Non-pigmented ciliary epithelial cell (primary cell): ENCODE measurements at regions not wholly inside any gene's neighbourhood (a gene's known extent, or its start where the extent isn't known, plus 50 kb on each side); places are given as distances from the start of the nearest gene placed in this dataset.
"Not testable (repeated sequence)": the region's sequence is repeated elsewhere in the genome, so short reads cannot be mapped to it uniquely, and the experiment has no call there.

Experiments used
- DNase-seq: peaks from one replicate; pipeline ENCODE4 v3.0.0-alpha.2; 2010; ENCODE audit warnings: low read depth

DNA sequence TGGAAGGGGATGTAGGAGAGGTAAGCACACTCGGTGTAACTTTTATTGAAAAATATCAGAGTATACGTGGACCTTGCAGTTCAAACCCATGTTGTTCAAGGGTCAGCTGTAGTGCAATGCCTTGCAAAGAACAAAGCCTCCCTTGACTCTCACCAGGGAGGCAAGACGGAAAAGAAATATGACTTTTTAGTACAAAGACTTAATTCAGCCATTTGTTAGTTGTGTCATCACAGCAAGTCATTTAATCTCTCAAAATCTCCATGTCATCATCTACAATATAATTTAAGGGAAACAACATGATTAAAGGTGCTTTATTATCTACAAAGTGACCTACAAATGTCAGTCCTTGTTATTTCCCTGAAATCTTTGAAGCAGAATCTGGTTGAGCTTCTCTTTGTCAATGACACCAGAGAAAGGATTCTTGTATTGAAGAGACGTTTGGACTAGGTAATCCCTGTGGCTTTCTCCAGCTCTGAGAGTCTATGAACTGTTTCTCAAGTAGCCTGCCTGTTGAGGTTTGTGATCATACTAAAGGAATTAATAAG lies 502.8 kb downstream of the REEP3 start:
- DNase-seq: no peak

- DNase-seq: no peak
Observed at GRCh38 chr10:64033711-64034110, 512.5 kb downstream of the REEP3 start.

DNA sequence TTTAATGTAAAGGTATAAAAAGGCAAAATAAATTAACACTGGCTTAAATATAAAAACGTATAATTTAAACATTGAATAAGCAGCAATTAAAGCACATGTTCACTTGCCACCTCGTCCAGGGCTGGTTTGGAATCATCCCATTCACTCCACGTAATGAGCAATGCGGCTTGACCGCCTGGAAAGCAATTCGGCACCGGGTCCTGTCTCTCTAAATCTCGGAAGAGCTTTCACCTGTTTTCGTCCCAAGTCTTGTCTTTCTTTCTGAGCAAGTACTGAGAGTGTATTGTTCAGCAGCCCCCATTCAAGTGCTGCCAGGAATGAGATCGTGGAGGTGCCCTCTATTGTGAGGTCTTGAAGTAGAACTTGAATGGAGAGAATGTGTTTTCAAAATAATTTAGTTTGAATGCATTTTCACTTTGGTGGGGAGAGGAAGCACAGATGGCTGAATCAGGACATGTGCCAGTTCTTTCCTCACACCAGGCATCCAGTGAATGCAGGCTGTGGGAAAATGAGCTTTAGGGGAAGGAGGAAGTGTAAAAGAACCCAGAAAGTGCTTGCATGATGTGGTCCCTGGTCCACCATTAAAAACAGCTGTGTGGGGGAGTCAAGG lies 515.2 kb downstream of the REEP3 start:
- no peak for DNase-seq

DNA sequence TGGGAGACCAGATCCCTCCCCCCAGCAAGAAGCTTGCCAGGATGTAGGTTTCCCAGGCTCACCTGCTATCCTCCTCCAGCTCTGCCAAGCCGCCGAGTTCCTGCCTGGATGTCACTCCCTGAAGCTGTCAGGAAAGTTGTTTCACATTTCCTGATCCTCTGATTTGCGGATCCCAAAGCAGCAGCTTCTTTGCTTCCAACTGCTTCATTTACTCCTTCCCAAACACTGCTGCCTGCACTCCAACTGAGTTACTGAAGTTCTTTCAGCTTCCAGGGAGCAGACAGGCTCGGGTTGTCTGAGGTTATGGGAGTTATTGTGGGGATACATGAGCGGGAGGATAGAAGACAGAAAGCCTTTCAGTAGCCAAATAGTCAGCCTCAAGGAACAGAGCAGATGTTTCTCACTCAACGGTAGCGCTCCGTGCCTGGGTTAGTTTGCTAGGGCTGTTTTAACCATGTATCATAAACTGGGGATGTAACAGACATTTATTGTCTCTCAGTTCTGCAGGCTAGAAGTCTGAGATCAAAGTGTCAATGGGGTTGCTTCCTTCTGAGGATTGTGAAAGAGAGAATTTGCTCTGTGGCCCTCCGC lies 516.0 kb downstream of the REEP3 start:
- DNase-seq: no peak

GRCh38 chr10:64038107-64038506 lies 516.9 kb downstream of the REEP3 start:
- DNase-seq: no peak

GRCh38 chr10:64039198-64039597 lies 518.0 kb downstream of the REEP3 start:
- no peak for DNase-seq

DNA sequence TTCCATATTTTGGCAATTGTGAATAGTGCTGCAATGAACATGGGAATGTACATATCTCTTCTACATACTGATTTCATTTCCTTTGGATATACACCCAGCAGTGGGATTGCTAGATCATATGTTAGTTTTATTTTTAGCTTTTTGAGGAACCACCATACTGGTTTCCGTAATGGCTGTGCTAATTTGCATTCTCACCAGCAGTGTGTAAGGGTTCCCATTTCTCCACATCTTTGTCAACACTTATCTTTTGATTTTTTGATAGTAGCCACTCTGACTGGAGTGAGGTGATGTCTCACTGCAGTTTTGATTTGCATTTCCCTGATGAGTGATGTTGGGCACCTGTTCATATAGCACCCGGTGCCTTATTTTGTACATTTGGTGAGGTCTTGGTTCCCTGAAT lies 519.6 kb downstream of the REEP3 start:
- DNase-seq: no peak

GRCh38 chr10:64041185-64041988 lies 520.2 kb downstream of the REEP3 start:
- peak; percentile 41 for DNase-seq

DNA sequence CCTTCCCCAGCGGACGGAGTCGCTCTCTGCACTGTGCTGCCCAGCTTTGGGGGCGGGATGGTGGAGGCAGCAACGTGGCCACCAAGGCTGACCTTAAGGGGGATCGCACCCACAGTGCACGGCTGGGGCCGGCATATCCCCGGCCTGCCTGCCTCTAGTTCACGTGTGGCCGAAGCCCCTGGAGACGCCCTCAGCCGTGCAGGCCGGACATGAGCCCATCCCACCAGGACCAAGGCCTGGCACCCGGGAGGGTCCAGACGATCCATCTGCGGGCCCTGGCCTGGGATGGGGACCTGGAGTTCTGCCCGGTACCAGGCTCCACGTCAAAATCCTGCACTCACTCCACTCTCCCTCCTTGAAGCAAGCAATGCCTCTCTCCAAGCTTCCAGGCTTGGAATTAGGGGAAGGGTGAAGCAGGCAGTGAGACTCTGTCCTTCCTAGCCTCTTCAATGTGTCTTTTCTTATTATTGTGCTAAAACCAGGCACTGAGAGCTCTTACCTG lies 520.8 kb downstream of the REEP3 start:
- DNase-seq: no peak

DNA sequence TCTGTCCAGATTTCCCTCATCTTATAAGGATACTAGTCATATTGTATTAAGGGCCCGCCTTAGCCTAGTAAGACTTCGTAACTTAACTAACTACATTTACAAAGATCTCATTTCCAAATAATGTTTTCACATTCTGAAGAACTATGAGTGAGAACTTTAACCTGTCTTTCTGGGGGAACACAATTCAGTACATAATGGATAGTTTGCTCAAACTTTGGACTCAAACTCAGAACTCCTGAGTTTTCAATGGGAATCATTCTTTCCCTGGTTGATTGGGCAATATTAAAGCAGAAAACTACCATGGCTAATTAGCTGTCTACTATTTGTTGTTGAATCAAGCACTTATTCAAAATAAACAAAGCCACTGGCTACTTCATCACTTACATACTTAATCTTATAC lies 522.9 kb downstream of the REEP3 start:
- DNase-seq: no peak

DNA sequence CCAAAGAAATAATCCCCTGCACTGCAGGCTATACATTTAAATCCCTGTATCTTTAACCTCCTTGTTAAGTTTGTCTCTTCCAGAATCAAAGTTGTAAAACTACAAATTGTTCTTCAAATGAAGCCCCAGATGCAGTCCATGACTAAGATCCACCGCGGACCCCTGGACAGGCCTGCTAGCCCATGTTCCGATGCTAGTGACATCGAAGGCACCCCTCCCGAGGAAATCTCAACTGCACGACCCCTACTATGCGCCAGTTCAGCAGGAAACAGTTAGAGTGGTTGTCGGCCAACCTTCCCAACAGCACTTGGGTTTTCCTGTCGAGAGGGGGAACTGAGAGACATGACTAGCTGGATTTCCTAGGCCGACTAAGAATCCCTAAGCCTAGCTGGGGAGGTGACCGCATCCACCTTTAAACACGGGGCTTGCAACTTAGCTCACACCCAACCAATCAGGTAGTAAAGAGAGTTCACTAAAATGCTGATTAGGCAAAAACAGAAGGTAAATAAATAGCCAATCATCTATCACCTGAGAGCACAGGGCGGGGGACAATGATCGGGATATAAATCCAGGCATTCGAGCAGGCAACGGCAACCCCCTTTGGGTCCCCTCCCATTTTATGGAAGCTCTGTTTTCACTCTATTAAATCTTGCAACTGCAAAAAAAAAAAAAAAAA lies 523.9 kb downstream of the REEP3 start:
- not testable (repeated sequence) for DNase-seq

DNA sequence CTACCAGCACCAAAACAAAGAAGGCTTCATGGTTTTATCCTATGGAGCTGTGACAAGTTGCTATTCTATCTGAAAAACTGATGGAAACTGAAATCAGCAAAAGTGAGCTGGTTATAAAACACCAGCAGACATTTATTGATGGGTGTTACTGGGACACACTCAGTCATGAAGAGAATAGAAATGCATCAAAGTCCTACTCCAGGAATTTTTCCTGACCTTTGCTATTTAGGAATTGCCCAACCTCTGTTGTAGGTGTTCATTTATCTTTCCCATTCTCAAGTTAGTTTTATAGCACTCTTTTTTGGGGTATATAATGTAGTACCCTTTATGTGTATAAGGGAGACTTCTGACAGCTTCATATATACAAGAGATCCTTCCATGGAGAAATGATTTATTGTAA lies 533.2 kb downstream of the REEP3 start:
- DNase-seq: no peak

DNA sequence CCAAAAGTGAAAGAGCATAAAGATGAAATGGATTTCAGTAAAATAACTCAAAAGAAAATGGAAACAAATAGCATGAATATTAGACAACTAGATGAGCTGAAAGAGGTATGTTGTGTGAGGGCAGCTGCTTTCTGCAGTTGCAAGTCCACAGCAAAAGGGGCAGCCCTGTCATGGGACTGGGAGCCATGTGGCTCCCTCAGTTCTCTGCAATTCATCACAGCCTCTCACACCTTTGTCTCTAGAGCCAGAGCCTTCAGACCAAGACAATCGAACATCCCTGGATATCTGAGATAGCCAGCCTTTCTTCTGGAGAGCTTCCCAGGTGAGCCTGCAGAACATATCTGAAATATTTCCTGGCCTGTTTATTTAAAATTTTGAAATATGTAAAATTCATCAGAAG lies 538.7 kb downstream of the REEP3 start:
- no peak for DNase-seq

- DNase-seq: no peak
Observed at GRCh38 chr10:64060389-64060788, 539.2 kb downstream of the REEP3 start.

DNA sequence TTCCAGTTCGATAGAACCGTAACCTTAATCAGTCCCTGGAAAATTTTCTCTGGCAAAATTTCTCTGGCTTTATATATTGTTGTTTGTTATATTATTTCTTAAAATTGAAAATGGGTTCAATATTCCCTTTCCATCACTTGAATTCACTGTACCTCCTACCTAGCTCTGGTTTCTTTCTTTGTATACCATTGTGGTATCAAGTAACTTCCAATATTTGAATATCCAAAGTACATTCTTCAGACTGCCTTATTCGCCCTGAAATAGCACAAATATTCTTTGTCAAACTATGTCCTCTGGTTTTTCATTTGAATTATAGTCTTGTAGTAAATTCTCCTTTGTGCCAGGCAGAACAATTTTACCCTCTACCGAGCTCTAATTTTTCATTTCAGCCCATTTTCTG lies 541.6 kb downstream of the REEP3 start:
- no peak for DNase-seq

DNA sequence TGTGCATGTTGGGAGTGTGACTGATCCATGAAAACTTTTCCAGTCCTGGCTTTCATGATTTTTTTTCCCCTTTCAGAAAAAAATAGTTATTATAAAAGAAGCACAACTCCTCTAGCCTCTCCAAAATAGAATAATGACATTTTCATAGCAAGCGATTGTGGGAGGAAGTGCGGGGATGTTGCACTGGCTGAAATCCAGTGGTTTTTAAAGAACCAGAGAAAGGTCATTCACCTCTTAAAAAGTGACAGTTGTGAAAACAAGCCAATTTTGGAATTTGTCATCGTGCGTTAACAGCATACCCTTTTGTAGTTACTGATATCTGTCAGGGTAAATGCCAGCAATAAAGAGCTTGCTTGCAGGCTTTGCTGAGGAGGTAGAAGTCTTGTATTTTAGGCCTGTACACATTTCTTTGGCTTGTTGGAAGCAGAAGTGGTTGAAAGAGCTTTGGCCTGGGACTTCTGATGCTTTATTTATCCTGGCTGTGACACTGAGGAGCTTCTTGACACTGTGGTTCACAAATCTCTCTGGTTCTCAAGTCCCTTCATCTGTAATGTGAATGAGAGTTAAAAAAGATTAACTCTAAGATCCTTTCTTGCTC lies 545.9 kb downstream of the REEP3 start:
- no peak for DNase-seq

GRCh38 chr10:64067859-64068258 lies 546.7 kb downstream of the REEP3 start:
- no peak for DNase-seq

DNA sequence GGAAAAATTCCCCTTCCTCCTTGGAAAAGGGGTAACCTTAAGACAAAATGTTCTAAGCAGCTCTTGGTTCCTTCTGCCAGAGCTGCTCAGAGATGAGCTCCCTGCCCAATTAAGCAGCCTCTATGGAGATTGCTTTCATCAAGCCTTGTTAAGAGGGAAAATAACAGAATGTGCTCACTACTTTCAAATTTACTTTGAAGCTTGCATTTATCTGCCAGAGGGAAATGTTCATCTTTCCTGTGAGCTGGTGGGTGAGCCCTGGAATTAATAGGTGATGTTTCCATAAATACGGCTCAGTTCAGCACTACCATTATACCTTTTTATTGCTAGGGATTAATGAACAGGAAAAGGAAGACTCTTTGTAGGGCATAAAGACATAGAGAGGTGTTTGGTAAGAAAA lies 549.0 kb downstream of the REEP3 start:
- no peak for DNase-seq

DNA sequence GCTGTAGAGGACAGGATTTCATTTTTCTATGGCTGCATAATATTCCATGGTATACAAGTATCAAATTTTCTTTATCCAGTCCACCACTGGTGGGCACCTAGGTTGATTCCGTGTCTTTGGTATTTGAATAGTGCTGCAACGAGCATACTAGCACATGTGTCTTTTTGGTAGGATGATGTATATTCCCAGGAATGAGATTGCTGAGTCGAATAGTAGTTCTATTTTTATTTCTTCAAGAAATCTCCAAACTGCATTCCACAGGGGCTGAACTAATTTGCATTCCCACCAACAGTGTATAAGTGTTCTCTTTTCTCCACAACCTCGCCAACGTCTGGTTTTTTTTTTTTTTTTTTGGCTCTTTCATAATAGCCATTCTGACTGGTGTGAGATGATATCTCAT lies 550.0 kb downstream of the REEP3 start:
- DNase-seq: no peak

DNA sequence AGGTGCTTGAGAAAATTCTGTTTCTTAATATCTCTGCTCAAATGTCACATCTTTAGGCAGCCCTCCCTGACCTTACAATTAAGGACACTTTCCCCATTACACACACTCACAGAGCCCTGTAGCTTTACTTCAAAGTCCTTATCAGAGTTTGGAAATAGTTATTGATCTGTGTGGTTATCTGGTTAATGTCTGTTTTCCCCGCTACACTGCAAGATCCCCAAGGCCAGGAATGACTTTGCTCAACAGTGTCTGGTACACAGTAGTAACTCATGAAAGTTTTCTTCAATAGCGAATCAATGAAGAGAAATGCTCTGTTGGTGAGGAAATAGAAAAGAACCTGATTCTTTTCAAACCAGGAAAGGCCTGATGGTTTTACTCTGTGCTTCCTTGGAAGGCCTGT lies 554.4 kb downstream of the REEP3 start:
- DNase-seq: no peak

- DNase-seq: no peak
Observed at GRCh38 chr10:64076322-64076940, 555.2 kb downstream of the REEP3 start.

DNA sequence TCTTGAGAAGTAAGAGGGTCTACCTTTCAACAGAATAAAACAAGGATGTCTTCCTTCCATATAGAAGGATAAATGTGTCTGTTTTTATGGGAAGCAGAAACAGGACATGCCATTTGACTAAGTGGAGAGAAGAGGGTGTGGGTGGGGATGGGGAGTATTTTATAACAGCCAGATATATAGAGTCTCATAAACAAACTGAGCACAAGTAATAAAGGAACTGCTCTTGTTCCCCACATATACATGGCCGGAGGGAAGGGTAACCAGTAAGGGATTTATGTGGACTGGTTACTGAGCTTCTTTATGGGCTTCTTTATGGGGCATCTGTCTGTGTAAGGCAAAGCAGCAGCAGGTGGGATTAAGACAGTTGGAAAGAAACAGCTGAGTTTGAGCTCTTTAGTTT lies 558.1 kb downstream of the REEP3 start:
- DNase-seq: no peak
